HG03060 (cell line): ENCODE measurements at regions not wholly inside any gene's neighbourhood (a gene's known extent, or its start where the extent isn't known, plus 50 kb on each side); places are given as distances from the start of the nearest gene placed in this dataset.
"Not testable (repeated sequence)": the region's sequence is repeated elsewhere in the genome, so short reads cannot be mapped to it uniquely, and the experiment has no call there.

Experiments used
- ATAC-seq: cut with Tn5 transposase; IDR thresholded peaks from one replicate; pipeline ENCODE4 v1.9.1; 2021; ENCODE audit warnings: low read depth, moderate number of reproducible peaks; ENCODE audit not compliant: unreplicated experiment

DNA sequence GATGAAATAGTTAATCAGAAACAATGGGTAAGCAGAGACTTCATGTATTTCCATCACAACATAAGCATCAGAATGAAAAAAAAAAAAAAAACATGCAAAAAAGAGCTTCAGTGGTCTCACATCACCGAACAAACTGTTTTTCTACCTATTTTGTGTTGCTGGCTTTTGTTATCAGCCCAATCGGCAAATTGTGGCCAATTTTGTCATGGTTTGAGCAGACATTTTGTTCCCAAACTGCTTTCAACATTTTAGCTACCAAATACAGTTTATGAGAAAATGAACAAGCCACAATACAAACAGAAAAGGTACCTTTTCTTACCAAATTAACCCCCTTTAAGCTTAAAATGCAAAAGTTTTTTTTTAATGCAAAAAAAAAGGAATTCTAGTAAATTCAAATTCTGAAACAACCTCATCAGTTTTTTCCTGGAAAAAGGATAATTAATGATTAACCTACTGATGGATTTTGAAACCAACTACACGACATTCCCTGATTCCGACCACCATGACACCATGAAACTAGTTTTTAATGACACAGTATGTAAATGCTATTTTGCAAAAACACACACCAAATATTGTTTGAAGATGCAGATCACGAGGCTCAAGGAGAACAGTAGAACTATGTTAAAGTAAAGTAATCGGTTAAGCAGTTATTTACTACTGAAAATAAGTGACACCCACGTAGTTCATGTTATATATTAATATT, 316.7 kb downstream of the BCL2L11 start:
- not testable (repeated sequence) for ATAC-seq

DNA sequence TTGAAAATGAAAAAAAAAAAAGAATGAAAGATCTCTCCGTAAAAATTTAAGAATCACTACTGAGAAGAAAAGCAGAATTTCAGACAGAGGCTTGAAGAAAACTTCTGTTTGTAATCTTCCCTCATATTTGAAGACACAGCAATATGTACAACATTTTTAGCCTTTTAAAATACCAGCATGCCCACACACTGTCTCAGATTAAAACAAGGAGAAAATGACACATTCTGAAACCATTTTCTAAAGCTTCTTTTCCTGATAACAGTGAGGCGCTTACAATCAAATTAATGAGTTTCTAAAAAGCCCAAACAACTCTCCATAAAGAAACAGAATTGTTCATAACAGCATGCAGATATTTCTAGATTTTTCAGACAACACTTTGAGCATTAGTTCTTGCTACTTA, 317.4 kb downstream of the BCL2L11 start:
- ATAC-seq: not testable (repeated sequence)

- not testable (repeated sequence) for ATAC-seq
Observed at GRCh38 chr2:111439237-111439636, 318.5 kb downstream of the BCL2L11 start.

- ATAC-seq: not testable (repeated sequence)
Observed at GRCh38 chr2:111441614-111442013, 320.9 kb downstream of the BCL2L11 start.

- not testable (repeated sequence) for ATAC-seq
Observed at GRCh38 chr2:111442767-111443454, 322.2 kb downstream of the BCL2L11 start.

DNA sequence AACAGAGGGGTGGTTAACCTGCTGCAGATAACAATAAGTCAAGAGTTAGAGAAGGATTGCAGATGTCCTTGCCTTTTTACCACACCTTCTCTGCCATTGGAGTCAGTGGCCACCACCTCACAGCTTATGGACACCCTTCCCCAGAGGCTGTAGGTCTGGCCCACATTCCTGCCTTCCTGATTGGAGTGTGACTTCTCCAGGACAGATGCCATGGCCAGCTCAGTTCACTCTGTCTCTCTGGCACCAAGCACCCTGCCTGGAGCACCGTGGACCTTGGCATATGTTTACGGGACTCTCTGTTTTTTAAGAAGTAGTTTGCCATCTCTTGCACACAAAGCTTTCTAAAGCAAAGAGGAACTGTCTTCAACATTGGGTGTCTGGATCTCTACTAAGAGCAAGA, 323.8 kb downstream of the BCL2L11 start:
- not testable (repeated sequence) for ATAC-seq

DNA sequence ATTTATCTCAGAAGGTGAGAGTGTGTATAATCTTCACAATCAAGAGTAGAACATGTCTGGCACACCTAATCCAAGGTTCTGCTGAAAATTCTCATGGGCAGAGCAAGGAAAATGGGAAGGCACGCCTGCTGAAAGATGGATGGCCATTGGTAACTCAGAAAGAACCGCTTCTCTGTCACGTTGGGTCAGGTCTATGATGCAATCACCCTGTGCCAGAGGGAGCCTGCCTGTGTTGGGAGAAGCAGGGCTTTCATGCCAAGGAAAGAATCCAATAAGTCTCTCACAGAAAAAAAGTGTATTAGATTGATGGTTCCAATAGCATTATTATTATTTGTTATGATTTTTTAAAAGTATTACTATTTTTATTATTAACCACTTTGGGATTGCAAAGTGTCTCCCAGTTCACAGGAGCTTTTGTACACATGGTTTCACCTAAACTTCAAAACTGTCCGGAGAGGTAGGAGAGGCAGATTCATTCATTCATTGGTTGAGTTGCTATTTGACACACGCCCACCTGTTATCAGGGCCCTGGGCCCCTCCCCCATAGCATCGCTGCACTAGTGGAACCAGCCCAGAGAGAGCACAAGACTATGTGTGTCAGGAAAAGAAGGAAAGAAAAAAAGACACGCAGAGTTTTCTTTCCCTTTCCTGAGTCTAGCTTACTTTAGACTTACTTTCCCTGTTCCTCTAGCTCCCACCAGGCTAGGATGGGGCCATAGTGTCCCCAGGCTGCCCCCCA, 324.6 kb downstream of the BCL2L11 start:
- not testable (repeated sequence) for ATAC-seq

GRCh38 chr2:111445941-111446340, 325.2 kb downstream of the BCL2L11 start:
- ATAC-seq: not testable (repeated sequence)

GRCh38 chr2:111447482-111447881, 326.8 kb downstream of the BCL2L11 start:
- ATAC-seq: not testable (repeated sequence)

DNA sequence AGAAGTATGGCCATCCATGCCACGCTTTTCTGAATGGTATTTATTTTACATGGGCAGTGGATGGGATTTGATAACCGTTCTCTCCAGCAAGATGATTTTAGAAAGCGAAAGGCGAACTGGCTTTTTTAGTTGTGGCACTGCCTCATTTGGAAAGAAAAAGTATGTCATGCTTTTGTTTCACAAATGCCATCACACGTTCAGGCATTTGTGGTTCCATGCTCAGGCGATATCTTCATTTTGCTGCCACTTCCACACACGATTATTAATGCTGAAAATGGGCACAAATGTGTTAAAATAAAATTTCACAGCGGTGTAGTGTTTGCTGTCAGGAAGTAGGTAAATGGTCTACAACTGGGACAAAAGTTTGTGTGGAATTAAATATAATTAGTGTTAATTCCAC, 328.1 kb downstream of the BCL2L11 start:
- not testable (repeated sequence) for ATAC-seq

GRCh38 chr2:111450526-111450925, 329.8 kb downstream of the BCL2L11 start:
- ATAC-seq: not testable (repeated sequence)

- not testable (repeated sequence) for ATAC-seq
Observed at GRCh38 chr2:111451692-111452199, 331.0 kb downstream of the BCL2L11 start.

GRCh38 chr2:111452208-111452607, 331.5 kb downstream of the BCL2L11 start:
- ATAC-seq: not testable (repeated sequence)

GRCh38 chr2:111453308-111453707, 332.6 kb downstream of the BCL2L11 start:
- ATAC-seq: not testable (repeated sequence)

GRCh38 chr2:111453816-111454215, 333.1 kb downstream of the BCL2L11 start:
- not testable (repeated sequence) for ATAC-seq

GRCh38 chr2:111454404-111454803, 333.7 kb downstream of the BCL2L11 start:
- ATAC-seq: not testable (repeated sequence)

GRCh38 chr2:111455016-111456015, 334.6 kb downstream of the BCL2L11 start:
- ATAC-seq: not testable (repeated sequence)

GRCh38 chr2:111457191-111457590, 336.5 kb downstream of the BCL2L11 start:
- ATAC-seq: not testable (repeated sequence)

- not testable (repeated sequence) for ATAC-seq
Observed at GRCh38 chr2:111460901-111461300, 340.2 kb downstream of the BCL2L11 start.

- not testable (repeated sequence) for ATAC-seq
Observed at GRCh38 chr2:111461831-111462230, 341.1 kb downstream of the BCL2L11 start.
